ENCODE measurements at regions not wholly inside any gene's neighbourhood (a gene's known extent, or its start where the extent isn't known, plus 50 kb on each side); places are given as distances from the start of the nearest gene placed in this dataset.

DNA sequence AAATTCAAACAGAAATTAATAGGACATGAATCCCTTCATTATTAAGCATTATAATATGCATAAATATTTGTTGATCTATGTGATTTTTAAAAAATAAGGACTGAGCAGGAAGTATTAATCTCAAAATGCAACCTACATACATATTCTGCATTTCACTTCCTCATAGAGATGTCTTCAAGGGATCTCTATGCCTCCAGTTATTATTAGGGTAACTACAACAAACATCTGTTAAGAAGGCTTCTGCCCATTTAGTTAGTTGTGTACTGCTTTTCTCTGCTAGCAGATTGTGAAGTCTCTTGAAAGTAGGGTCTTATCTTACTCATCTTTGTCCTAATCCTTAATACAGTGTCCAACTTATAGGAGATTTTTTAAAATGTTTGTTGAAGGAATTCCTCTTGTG is 414.1 kb downstream of the ACTL7B start:
- TF ChIP-seq, protein P1, sequence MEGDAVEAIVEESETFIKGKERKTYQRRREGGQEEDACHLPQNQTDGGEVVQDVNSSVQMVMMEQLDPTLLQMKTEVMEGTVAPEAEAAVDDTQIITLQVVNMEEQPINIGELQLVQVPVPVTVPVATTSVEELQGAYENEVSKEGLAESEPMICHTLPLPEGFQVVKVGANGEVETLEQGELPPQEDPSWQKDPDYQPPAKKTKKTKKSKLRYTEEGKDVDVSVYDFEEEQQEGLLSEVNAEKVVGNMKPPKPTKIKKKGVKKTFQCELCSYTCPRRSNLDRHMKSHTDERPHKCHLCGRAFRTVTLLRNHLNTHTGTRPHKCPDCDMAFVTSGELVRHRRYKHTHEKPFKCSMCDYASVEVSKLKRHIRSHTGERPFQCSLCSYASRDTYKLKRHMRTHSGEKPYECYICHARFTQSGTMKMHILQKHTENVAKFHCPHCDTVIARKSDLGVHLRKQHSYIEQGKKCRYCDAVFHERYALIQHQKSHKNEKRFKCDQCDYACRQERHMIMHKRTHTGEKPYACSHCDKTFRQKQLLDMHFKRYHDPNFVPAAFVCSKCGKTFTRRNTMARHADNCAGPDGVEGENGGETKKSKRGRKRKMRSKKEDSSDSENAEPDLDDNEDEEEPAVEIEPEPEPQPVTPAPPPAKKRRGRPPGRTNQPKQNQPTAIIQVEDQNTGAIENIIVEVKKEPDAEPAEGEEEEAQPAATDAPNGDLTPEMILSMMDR (IDR thresholded peaks at IDR 0.05; ENCODE audit: low read depth, low read length, missing control alignments): no peak
- H3K4me3 ChIP-seq (replicated peaks; ENCODE audit: low read depth, low read length): no peak overlapping the region
- DNase-seq (ENCODE audit: extremely low read depth, low read depth): no peak

DNA sequence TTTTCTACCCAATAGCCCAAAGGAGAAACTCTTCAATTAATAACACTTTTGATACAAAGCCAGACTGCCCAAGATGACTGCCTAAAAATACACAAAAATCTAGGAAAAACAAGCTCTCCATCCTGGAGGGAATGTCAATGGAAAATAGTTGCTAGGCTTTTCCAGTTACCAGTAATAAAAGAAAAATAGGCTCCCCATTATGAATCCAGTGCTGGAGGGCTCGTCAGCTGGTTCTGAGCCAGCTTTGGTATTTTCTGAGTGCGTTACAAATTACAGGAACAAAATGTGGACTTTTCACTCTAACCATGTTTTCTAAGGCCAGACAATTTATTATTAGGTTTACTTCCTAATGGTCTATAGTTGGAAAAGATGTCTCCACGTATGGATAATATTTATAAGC is 414.5 kb downstream of the ACTL7B start:
- TF ChIP-seq, protein P1 (IDR thresholded peaks at IDR 0.05; ENCODE audit: low read depth, low read length, missing control alignments): no peak
- DNase-seq (ENCODE audit: extremely low read depth, low read depth): no peak
- H3K4me3 ChIP-seq (replicated peaks; ENCODE audit: low read depth, low read length): no peak overlapping the region

DNA sequence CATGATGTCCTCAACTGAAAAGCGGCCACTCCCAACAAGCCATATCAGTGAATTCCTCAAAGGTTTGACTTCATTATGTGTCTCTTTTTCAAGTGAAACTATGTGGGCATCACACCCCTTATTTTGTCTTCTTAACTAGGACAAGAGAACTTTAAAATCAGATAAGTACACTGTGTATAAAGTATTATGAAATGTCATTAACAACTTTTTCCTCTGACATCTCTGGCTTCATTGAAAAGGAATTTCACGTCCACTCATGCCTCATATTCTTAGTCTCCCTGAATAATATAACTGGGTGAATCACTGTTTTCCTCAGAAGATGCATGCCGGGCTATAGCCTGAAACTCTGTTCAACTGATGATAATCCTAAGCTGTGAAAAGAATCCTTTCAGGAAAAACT is 415.8 kb downstream of the ACTL7B start:
- no peak overlapping the region for H3K4me3 ChIP-seq (replicated peaks; ENCODE audit: low read depth, low read length)
- TF ChIP-seq, protein P1 (IDR thresholded peaks at IDR 0.05; ENCODE audit: low read depth, low read length, missing control alignments): no peak
- no peak for DNase-seq (ENCODE audit: extremely low read depth, low read depth)

DNA sequence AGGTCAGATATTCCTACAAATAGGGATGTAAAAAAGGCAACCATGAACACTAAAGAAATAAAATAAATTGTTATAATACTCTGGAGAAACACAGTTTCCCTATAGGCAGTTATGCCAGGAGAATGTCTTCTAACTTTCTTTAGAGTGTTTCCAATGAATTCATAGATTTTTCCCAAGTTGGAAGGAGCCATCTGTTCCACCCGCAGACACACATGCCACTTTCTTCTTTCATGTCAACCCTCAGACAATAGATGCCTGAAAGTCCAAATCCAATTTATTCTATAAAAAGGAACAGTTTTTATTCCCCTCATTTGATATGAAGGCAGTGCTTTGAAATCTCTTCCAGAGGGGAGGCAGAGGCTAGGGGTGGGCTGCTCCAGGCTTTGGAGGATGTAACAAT is 418.1 kb downstream of the ACTL7B start:
- TF ChIP-seq, protein P1 (IDR thresholded peaks at IDR 0.05; ENCODE audit: low read depth, low read length, missing control alignments): no peak
- H3K4me3 ChIP-seq (replicated peaks; ENCODE audit: low read depth, low read length): no peak overlapping the region
- DNase-seq (ENCODE audit: extremely low read depth, low read depth): no peak

DNA sequence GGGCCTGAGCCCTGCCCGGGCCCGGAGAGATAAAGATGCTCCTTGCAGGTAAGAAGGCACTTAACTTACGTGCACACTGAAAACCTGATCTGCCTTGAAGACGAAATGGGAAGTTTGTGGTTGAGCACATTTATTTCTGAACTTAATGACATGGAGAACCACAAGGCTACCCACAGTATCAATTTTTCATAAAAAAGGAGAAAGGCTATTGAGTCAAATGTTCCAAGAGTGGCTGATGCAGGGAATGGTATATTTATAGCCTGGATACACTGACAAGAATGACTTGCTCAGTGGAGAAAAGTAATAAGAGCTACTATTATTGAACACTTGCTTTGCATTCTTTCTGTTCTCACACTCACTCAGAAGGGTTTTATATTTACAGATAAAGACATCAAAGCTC is 419.3 kb downstream of the ACTL7B start:
- TF ChIP-seq, protein P1 (IDR thresholded peaks at IDR 0.05; ENCODE audit: low read depth, low read length, missing control alignments): no peak
- DNase-seq (ENCODE audit: extremely low read depth, low read depth): no peak
- H3K4me3 ChIP-seq (replicated peaks; ENCODE audit: low read depth, low read length): no peak overlapping the region

DNA sequence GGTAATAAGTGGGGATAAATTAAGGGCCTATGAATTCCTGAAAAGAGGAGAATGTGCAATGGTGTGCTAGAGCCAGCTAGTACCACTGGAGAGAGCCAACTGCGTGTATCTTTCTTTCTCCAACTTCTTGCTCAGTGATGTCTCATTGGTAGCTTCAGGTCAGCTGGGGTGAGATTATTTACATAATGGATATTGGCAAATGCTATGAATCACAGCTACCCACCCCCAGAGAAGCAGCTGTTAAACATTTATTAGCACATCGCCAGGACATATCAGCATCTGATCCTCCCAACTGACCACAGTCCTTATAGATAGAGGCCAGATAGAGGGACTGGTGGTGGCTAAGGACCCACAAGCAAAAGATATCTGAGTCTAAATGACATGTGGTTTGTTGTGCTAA is 421.3 kb downstream of the ACTL7B start:
- H3K4me3 ChIP-seq (replicated peaks; ENCODE audit: low read depth, low read length): no peak overlapping the region
- TF ChIP-seq, protein P1 (IDR thresholded peaks at IDR 0.05; ENCODE audit: low read depth, low read length, missing control alignments): no peak
- DNase-seq (ENCODE audit: extremely low read depth, low read depth): no peak

DNA sequence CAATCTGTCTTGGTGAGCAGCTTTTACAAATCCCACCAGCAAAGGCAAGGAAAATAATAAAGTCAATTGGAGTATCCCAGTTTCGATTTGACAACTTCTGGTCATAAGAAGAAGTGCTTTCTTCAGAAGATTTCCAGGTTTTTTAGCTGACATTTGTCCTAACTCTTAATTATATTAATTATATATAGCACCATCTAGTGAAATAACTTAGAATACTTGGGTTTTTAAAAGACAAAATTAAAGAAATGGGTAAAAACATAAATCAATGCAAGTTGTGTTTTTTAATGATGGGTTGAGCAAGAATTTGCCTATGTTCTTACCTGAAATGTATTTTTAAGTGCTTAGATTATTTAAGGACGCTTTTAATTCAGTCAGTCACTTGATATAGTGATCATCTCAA is 421.8 kb downstream of the ACTL7B start:
- TF ChIP-seq, protein P1 (IDR thresholded peaks at IDR 0.05; ENCODE audit: low read depth, low read length, missing control alignments): no peak
- DNase-seq (ENCODE audit: extremely low read depth, low read depth): no peak
- H3K4me3 ChIP-seq (replicated peaks; ENCODE audit: low read depth, low read length): no peak overlapping the region

Data from HFF-Myc (cell line).